Astrocyte (in vitro differentiated cells and primary cell): ENCODE measurements at regions not wholly inside any gene's neighbourhood (a gene's known extent, or its start where the extent isn't known, plus 50 kb on each side); places are given as distances from the start of the nearest gene placed in this dataset.

Experiments used
- DNase-seq: peaks from one replicate; pipeline ENCODE4 v3.0.0-alpha.2; 2010; ENCODE audit warnings: low read depth
- FAIRE-seq: peaks from 2 replicates; lab custom pipeline; 2011; peaks lifted over from hg19 to GRCh38; lab: Jason Lieb, UNC
- H2AFZ ChIP-seq: 2 replicates; pipeline ENCODE4 v1.6.0; 2012; ENCODE audit warnings: low read depth, low read length, inconsistent platforms
- H3K27ac ChIP-seq: 2 replicates; pipeline ENCODE4 v1.5.1; 2011; ENCODE audit warnings: low read depth, low read length, inconsistent platforms
- H3K27me3 ChIP-seq: 2 replicates; pipeline ENCODE4 v1.6.0; 2011; ENCODE audit warnings: low read length, inconsistent platforms; ENCODE audit not compliant: insufficient read depth
- H3K36me3 ChIP-seq: 2 replicates; pipeline ENCODE4 v1.5.1; 2011; ENCODE audit warnings: low read length, inconsistent platforms; ENCODE audit not compliant: insufficient read depth
- H3K4me1 ChIP-seq: 2 replicates; pipeline ENCODE4 v1.5.1; 2011; ENCODE audit warnings: low read length, inconsistent platforms; ENCODE audit not compliant: insufficient read depth
- H3K4me2 ChIP-seq: 2 replicates; pipeline ENCODE4 v1.6.0; 2012; ENCODE audit warnings: low read length, inconsistent platforms
- H3K4me3 ChIP-seq: 2 replicates; pipeline ENCODE4 v1.5.1; 2011; ENCODE audit warnings: low read depth, mild to moderate bottlenecking, low read length, inconsistent platforms; ENCODE audit not compliant: insufficient read depth
- H3K79me2 ChIP-seq: 2 replicates; pipeline ENCODE4 v1.6.0; 2012; ENCODE audit warnings: mild to moderate bottlenecking, low read length, inconsistent platforms; ENCODE audit not compliant: insufficient read depth
- H3K9ac ChIP-seq: 2 replicates; pipeline ENCODE4 v1.6.0; 2012; ENCODE audit warnings: mild to moderate bottlenecking, low read length, inconsistent platforms
- H3K9me3 ChIP-seq: 2 replicates; pipeline ENCODE4 v1.5.1; 2012; ENCODE audit warnings: low read depth, mild to moderate bottlenecking, low read length, inconsistent platforms; ENCODE audit not compliant: insufficient read depth
- H4K20me1 ChIP-seq: 2 replicates; pipeline ENCODE4 v1.6.0; 2012; ENCODE audit warnings: low read length, inconsistent platforms; ENCODE audit not compliant: insufficient read depth
- H3K27ac Mint-ChIP-seq: one replicate; pipeline ENCODE4 v1.8.0; 2021; ENCODE audit warnings: mild to moderate bottlenecking, mixed read lengths; ENCODE audit not compliant: unreplicated experiment
- H3K27me3 Mint-ChIP-seq: one replicate; pipeline ENCODE4 v1.8.0; 2021; ENCODE audit warnings: low read depth, mixed read lengths; ENCODE audit not compliant: unreplicated experiment
- H3K36me3 Mint-ChIP-seq: one replicate; pipeline ENCODE4 v1.8.0; 2021; ENCODE audit warnings: low read depth, mixed read lengths; ENCODE audit not compliant: unreplicated experiment
- H3K4me1 Mint-ChIP-seq: one replicate; pipeline ENCODE4 v1.8.0; 2021; ENCODE audit warnings: low read depth, mixed read lengths; ENCODE audit not compliant: unreplicated experiment
- H3K4me3 Mint-ChIP-seq: one replicate; pipeline ENCODE4 v1.8.0; 2021; ENCODE audit warnings: mild to moderate bottlenecking, moderate library complexity, mixed read lengths; ENCODE audit not compliant: unreplicated experiment
- H3K9me3 Mint-ChIP-seq: one replicate; pipeline ENCODE4 v1.8.0; 2021; ENCODE audit warnings: mild to moderate bottlenecking, mixed read lengths; ENCODE audit not compliant: unreplicated experiment
- CTCF ChIP-seq: IDR thresholded peaks from 2 replicates; pipeline ENCODE4 v1.5.1; 2011; ENCODE audit warnings: low read depth, mild to moderate bottlenecking, inconsistent platforms, low read length, moderate library complexity; ENCODE audit not compliant: insufficient read depth
- EZH2 ChIP-seq: IDR thresholded peaks from 2 replicates; pipeline ENCODE4 v1.6.1; 2012; ENCODE audit warnings: mild to moderate bottlenecking, low read length, inconsistent platforms; ENCODE audit not compliant: insufficient read depth

- no peaks in the 10 kb centered on the region for H3K9me3 ChIP-seq
- no peak for FAIRE-seq
- Mint-ChIP-seq H3K4me3 (no peak overlapping the region), H3K4me1 (peaks cover 2% of the 10 kb centered on the region), H3K27ac (no peak overlapping the region), H3K27me3 (peaks cover 2% of the 10 kb centered on the region), H3K36me3 (no peaks in the 10 kb centered on the region), H3K9me3 (no peaks in the 10 kb centered on the region)
- no peaks in the 10 kb centered on the region for H3K79me2 ChIP-seq
- no peak overlapping the region for H2AFZ ChIP-seq
- no peaks in the 10 kb centered on the region for H4K20me1 ChIP-seq
- H3K4me3 ChIP-seq = no peak overlapping the region
- no peaks in the 10 kb centered on the region for H3K36me3 ChIP-seq
- no peaks in the 10 kb centered on the region for H3K4me1 ChIP-seq
- H3K4me2 ChIP-seq = no peak overlapping the region
- no peak for DNase-seq
- no peaks in the 10 kb centered on the region for H3K27me3 ChIP-seq
- H3K27ac ChIP-seq = no peak overlapping the region
- TF ChIP-seq EZH2 (no peak), CTCF (no peak)
- no peak overlapping the region for H3K9ac ChIP-seq
Observed at GRCh38 chr2:104289651-104290565, 564.0 kb upstream of the POU3F3 start.

- no peak overlapping the region for H3K27ac Mint-ChIP-seq
- H3K36me3 Mint-ChIP-seq = no peaks in the 10 kb centered on the region
- no peak overlapping the region for H3K4me3 Mint-ChIP-seq
- Histone ChIP-seq H3K9ac (no peak overlapping the region), H3K27ac (no peak overlapping the region), H2AFZ (no peak overlapping the region), H3K4me2 (no peak overlapping the region), H3K79me2 (no peaks in the 10 kb centered on the region), H3K9me3 (no peaks in the 10 kb centered on the region), H3K4me1 (no peaks in the 10 kb centered on the region), H4K20me1 (no peaks in the 10 kb centered on the region), H3K27me3 (no peaks in the 10 kb centered on the region), H3K4me3 (no peak overlapping the region), H3K36me3 (no peaks in the 10 kb centered on the region)
- no peaks in the 10 kb centered on the region for H3K9me3 Mint-ChIP-seq
- peaks cover 2% of the 10 kb centered on the region for H3K4me1 Mint-ChIP-seq
- TF ChIP-seq EZH2 (no peak), CTCF (no peak)
- FAIRE-seq = no peak
- no peak for DNase-seq
- peaks cover 2% of the 10 kb centered on the region for H3K27me3 Mint-ChIP-seq
Observed at GRCh38 chr2:104290566-104290891, 563.4 kb upstream of the POU3F3 start.

GRCh38 chr2:104312684-104313083 is 541.2 kb upstream of the POU3F3 start:
- H3K9ac ChIP-seq = no peak overlapping the region
- no peaks in the 10 kb centered on the region for H3K27me3 ChIP-seq
- H2AFZ ChIP-seq = no peak overlapping the region
- no peaks in the 10 kb centered on the region for H3K79me2 ChIP-seq
- no peaks in the 10 kb centered on the region for H4K20me1 ChIP-seq
- DNase-seq (no peak), FAIRE-seq (no peak)
- no peak overlapping the region for H3K27ac ChIP-seq
- no peak overlapping the region for H3K4me3 Mint-ChIP-seq
- H3K9me3 Mint-ChIP-seq = peaks cover 9% of the 10 kb centered on the region
- H3K9me3 ChIP-seq = no peaks in the 10 kb centered on the region
- H3K27me3 Mint-ChIP-seq = no peaks in the 10 kb centered on the region
- TF ChIP-seq EZH2 (no peak), CTCF (no peak)
- H3K36me3 ChIP-seq = no peaks in the 10 kb centered on the region
- H3K36me3 Mint-ChIP-seq = no peaks in the 10 kb centered on the region
- no peak overlapping the region for H3K27ac Mint-ChIP-seq
- H3K4me1 ChIP-seq = no peaks in the 10 kb centered on the region
- no peak overlapping the region for H3K4me2 ChIP-seq
- no peaks in the 10 kb centered on the region for H3K4me1 Mint-ChIP-seq
- no peak overlapping the region for H3K4me3 ChIP-seq
